DOHH2 (cell line): ENCODE measurements at regions not wholly inside any gene's neighbourhood (a gene's known extent, or its start where the extent isn't known, plus 50 kb on each side); places are given as distances from the start of the nearest gene placed in this dataset.

Experiments used
- CTCF ChIP-seq: fragments of 200-600 bp; sonication (generic); IDR thresholded peaks from one replicate; pipeline ENCODE4 v1.5.1; 2014; ENCODE audit warnings: antibody characterized with exemption, mild to moderate bottlenecking, low read depth, low read length; ENCODE audit not compliant: poor library complexity, severe bottlenecking
- EZH2phosphoT487 ChIP-seq: fragments of 200-600 bp; sonication (generic); IDR thresholded peaks from 2 replicates; pipeline ENCODE4 v1.6.1; 2017; ENCODE audit warnings: borderline replicate concordance, mild to moderate bottlenecking, antibody characterized with exemption, low read length, moderate library complexity, mixed read lengths

DNA sequence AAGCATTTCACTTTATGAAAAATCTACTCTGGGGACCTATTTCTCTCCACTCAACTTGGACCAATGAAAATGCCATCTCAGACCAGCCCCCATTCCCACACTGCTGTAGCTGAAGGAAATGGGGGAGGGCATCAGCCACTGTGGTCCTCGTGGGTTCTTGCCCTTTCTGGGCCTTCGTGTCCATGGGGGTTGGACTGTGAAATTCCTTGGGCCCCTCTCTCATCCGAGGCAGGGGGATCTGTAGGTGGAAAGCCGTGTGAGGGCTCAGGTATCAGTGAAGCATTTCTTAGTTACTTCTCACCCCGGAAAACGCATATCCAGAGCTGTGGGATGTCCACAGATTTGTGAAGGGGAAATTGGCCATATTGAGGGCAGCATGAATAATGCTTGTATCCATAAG is 147.9 kb downstream of the CDC5L start:
- TF ChIP-seq CTCF (no peak), EZH2phosphoT487 (no peak)
